Kidney (tissue), 13 donors: ENCODE measurements at regions not wholly inside any gene's neighbourhood (a gene's known extent, or its start where the extent isn't known, plus 50 kb on each side); places are given as distances from the start of the nearest gene placed in this dataset.

ENCODE experiments used
- DNase-seq, 5 donors: peaks; one replicate each; pipeline ENCODE4 v3.0.0-alpha.2; 2013 to 2020
- FAIRE-seq: peaks from 2 replicates; lab custom pipeline; 2012; peaks lifted over from hg19 to GRCh38; lab: Jason Lieb, UNC
- H3K27ac ChIP-seq, 2 donors: one replicate each; pipeline ENCODE4 v1.7.0; 2013; ENCODE audit warnings: low read depth in 2 of 2, low read length in 2 of 2, inconsistent platforms in 1 of 2
- H3K27me3 ChIP-seq: one replicate; pipeline ENCODE4 v1.7.1; 2013; ENCODE audit warnings: low read length, inconsistent platforms; ENCODE audit not compliant: control insufficient read depth, insufficient read depth
- H3K36me3 ChIP-seq, 3 donors: one replicate each; pipeline versions ENCODE4 v1.7.0 to v1.7.1; 2013; ENCODE audit warnings: low read length in 3 of 3, control low read depth in 1 of 3, inconsistent platforms in 1 of 3; ENCODE audit not compliant: insufficient read depth in 3 of 3, control insufficient read depth in 2 of 3
- H3K4me1 ChIP-seq, 3 donors: one replicate each; pipeline versions ENCODE4 v1.7.0 to v1.7.1; 2013; ENCODE audit warnings: low read length in 3 of 3, inconsistent platforms in 1 of 3, low read depth in 1 of 3; ENCODE audit not compliant: control insufficient read depth in 2 of 3, insufficient read depth in 2 of 3
- H3K4me3 ChIP-seq, 3 donors: one replicate each; pipeline versions ENCODE4 v1.7.0 to v1.8.1; 2013; ENCODE audit warnings: low read length in 3 of 3, control low read depth in 1 of 3, inconsistent platforms in 1 of 3
- H3K9ac ChIP-seq, 3 donors: one replicate each; pipeline versions ENCODE4 v1.7.0 to v1.7.1; 2013; ENCODE audit warnings: low read length in 3 of 3, control low read depth in 1 of 3, inconsistent platforms in 1 of 3
- H3K9me3 ChIP-seq, 3 donors: one replicate each; pipeline versions ENCODE4 v1.7.0 to v1.7.1; 2013; ENCODE audit warnings: low read length in 3 of 3, control low read depth in 1 of 3, inconsistent platforms in 1 of 3; ENCODE audit not compliant: control insufficient read depth in 2 of 3, insufficient read depth in 1 of 3
- CTCF ChIP-seq: IDR thresholded peaks from 3 replicates; pipeline ENCODE4 v1.5.1; 2012; ENCODE audit warnings: mild to moderate bottlenecking, moderate library complexity, borderline replicate concordance; ENCODE audit not compliant: insufficient read depth; ENCODE audit errors: extremely low read depth
- intact Hi-C: fragments of 100-400 bp; cut with DNase I; formaldehyde crosslinking; loops from one replicate; pipeline ENCODE4 v1.11.1; 2022
- donor health status: control.
- donor health status: control.
- donor health status: control.
- donor health status: control.
- donor health status: control.
- donor health status: DM: yes; HTN: yes; CAD: no.
- donor health status: Normal renal cell carcinoma (clear cell type).

GRCh38 chr6:41450581-41450980 lies 95.6 kb upstream of the FOXP4 start:
- Histone ChIP-seq H3K4me1 (peaks cover 0 to 5% (median 5%) of the 10 kb centered on the region in 3 donors), H3K27ac (no peak overlapping the region), H3K27me3 (peaks cover 2% of the 10 kb centered on the region), H3K9me3 (no peaks in the 10 kb centered on the region), H3K36me3 (no peaks in the 10 kb centered on the region), H3K9ac (no peak overlapping the region), H3K4me3 (no peak overlapping the region)
- DNase-seq = peak in 1 of 5 donors; percentile 25
- intact Hi-C loops = no loop called here
- no peak for TF ChIP-seq CTCF
- no peak for FAIRE-seq

- H3K4me3 ChIP-seq = no peak overlapping the region
- DNase-seq (peak in 4 of 5 donors; percentile 42 to 67 (median 44)), FAIRE-seq (no peak)
- no peaks in the 10 kb centered on the region for H3K36me3 ChIP-seq
- H3K27ac ChIP-seq = no peak overlapping the region
- H3K4me1 ChIP-seq = peaks cover 0 to 5% (median 5%) of the 10 kb centered on the region in 3 donors
- H3K27me3 ChIP-seq = peaks cover 2% of the 10 kb centered on the region
- no peak overlapping the region for H3K9ac ChIP-seq
- intact Hi-C loops = no loop called here
- H3K9me3 ChIP-seq = no peaks in the 10 kb centered on the region
- no peak for TF ChIP-seq CTCF
Observed at GRCh38 chr6:41451039-41451438, 95.1 kb upstream of the FOXP4 start.

- no peaks in the 10 kb centered on the region for H3K9me3 ChIP-seq
- H3K4me3 ChIP-seq = no peak overlapping the region
- H3K9ac ChIP-seq = no peak overlapping the region
- peaks cover 0 to 5% (median 5%) of the 10 kb centered on the region in 3 donors for H3K4me1 ChIP-seq
- H3K27ac ChIP-seq = no peak overlapping the region
- intact Hi-C loops = no loop called here
- TF ChIP-seq CTCF = no peak
- FAIRE-seq (no peak), DNase-seq (peak in 3 of 5 donors; percentile 21 to 79 (median 69))
- H3K36me3 ChIP-seq = no peaks in the 10 kb centered on the region
- peaks cover 2% of the 10 kb centered on the region for H3K27me3 ChIP-seq
Observed at GRCh38 chr6:41451515-41452163, 94.5 kb upstream of the FOXP4 start.

GRCh38 chr6:41452763-41453162 lies 93.4 kb upstream of the FOXP4 start:
- intact Hi-C loops = no loop called here
- DNase-seq = peak in 1 of 5 donors; percentile 4
- Histone ChIP-seq H3K9ac (no peak overlapping the region), H3K27me3 (peaks cover 2% of the 10 kb centered on the region), H3K9me3 (no peaks in the 10 kb centered on the region), H3K4me3 (no peak overlapping the region), H3K4me1 (peaks cover 0 to 5% (median 5%) of the 10 kb centered on the region in 3 donors), H3K27ac (no peak overlapping the region), H3K36me3 (no peaks in the 10 kb centered on the region)
- TF ChIP-seq CTCF = no peak
- no peak for FAIRE-seq
